SK-N-MC (cell line): ENCODE measurements at regions not wholly inside any gene's neighbourhood (a gene's known extent, or its start where the extent isn't known, plus 50 kb on each side); places are given as distances from the start of the nearest gene placed in this dataset.

Experiments used
- EZH2 ChIP-seq: fragments of 200-600 bp; sonication (generic); IDR thresholded peaks from one replicate; pipeline ENCODE4 v1.6.1; 2017; ENCODE audit warnings: antibody characterized with exemption
- FOXP2 ChIP-seq: optimal IDR thresholded peaks from 2 replicates; pipeline ENCODE3; 2011; ENCODE audit warnings: mild to moderate bottlenecking, moderate library complexity; ENCODE audit not compliant: insufficient read depth; ENCODE audit errors: extremely low read length, control extremely low read depth
- POLR2AphosphoS5 ChIP-seq: IDR thresholded peaks from 2 replicates; pipeline ENCODE4 v1.6.1; 2012; ENCODE audit warnings: mild to moderate bottlenecking, low read depth, low read length, borderline replicate concordance

- TF ChIP-seq EZH2 (no peak), POLR2AphosphoS5 (no peak), FOXP2 (no peak)
Observed at GRCh38 chr17:13749166-13749890, 147.6 kb upstream of the HS3ST3A1 start.
